Right hindlimb (tissue), 1 donor: ENCODE measurements at regions not wholly inside any gene's neighbourhood (a gene's known extent, or its start where the extent isn't known, plus 50 kb on each side); places are given as distances from the start of the nearest gene placed in this dataset.
"Not testable (repeated sequence)": the region's sequence is repeated elsewhere in the genome, so short reads cannot be mapped to it uniquely, and the experiment has no call there.

Source experiments
- DNase-seq: peaks from one replicate; pipeline ENCODE4 v3.0.0-alpha.2; 2018

DNA sequence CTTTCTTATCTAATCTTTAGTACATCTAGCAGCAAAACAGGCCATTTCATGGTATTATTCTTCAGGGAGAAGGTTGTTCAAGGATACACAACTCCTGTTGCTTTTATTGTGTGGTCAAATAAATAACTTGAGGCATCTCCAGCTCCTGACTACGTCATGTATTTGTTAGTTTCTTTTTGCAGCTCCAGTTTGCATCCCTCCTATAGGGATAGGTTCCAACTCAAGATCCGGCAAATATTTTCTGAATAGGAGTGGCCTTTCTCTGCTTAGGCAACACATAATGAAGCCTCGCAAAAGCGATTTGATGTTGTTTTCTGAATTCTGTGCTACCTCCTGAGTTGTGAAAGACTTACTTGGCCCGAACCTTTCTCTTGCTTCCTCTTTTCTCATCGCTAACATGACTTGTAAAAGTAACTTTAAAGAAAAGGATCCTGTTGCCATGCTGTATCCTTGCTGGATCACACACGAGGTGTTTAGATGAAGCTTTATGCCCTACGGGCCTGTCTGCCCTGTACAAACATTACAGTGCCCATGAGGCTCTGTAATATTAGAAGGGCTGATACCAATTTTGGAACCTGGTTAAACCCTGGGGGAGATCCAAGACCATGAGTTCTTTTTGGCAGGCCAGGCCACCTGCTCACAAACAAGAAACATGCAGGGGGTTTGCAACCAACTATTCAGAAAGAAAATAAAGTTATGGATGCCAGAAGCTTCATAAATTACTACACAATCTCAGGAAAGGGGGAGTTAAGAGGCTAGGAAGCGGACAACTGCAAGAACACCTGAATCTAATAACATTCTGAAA, 149.8 kb upstream of the FGF10 start:
- no peak for DNase-seq

DNA sequence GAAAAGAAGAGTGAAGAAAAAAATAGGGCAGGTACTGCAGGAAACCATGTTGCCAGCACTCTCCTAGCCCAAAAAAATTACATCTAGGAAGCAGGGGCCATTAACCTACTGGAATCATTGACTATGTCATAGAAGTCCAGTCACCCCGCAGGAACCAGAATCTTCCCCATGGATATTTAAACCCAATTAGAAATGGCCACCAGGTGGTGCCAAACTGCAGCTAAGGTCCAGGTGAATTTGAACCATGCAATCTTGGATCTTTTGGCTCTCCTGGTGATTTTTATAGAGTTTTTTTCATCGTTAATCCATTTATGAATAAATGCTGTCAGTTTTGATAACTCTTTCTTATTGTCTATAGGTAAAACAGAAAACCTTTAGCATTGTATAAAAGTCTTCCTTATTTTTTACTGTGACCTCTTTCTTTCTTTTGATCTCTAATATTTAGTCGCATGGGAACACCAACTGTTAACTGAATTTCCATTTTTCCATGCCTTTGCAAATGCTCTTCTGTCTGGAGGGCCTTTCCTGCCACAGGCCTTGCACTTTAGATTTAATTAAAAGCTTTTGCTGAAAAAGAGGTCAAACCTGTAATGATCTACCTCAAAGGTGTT, 147.5 kb upstream of the FGF10 start:
- no peak for DNase-seq

DNA sequence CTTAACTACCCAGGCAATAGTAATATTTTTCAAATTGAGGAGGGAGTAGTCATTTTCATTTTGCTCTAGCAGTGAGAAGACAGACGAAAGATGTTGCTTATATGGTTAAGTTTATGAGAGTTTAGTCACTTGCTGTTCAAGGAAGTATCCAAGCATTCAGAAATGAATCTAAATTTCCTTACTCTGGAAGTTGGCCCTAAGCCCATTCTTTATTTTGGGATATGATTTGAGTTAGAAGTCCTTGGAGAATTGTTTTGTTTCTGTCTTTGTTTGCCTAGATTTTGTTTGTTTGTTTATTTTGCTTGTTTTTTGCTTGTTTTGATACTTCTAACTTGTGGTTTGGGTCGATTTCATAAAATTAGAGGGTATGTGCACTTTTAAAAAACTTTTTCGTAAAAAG, 146.4 kb upstream of the FGF10 start:
- no peak for DNase-seq

DNA sequence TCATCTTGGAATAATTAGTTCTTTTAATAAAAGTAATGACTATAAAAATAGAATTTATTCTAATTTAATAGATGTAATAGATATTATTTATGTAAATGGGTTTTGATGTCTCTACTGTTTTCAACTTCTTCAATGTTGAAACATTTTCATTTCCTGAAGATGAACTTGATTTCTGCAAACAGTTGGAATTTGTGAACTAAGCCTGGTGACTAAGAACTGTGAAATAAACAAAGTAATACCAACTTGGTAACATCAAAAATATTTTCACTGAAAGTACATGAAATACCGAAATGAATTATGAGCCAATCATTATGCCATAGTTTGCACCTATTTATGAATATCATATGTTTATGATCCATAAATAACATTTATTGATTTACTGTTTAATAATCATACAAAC, 143.8 kb upstream of the FGF10 start:
- no peak for DNase-seq

DNA sequence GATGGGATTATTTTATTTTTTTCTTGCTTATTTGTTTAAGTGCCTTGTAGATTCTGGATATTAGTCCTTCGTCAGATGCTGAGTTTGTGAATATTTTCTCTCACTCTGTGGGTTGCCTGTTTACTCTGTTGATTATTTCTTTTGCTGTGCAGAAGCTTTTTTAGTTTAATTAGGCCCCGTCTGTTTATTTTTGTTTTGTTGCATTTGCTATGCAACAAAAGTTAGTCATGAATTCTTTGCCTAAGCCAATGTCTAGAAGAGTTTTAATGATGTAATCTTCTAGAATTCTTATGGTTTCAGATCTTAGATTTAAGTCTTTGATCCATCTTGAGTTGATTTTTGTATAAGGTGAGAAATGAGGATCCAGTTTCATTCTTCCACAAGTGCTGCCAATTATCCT, 142.5 kb upstream of the FGF10 start:
- not testable (repeated sequence) for DNase-seq

DNA sequence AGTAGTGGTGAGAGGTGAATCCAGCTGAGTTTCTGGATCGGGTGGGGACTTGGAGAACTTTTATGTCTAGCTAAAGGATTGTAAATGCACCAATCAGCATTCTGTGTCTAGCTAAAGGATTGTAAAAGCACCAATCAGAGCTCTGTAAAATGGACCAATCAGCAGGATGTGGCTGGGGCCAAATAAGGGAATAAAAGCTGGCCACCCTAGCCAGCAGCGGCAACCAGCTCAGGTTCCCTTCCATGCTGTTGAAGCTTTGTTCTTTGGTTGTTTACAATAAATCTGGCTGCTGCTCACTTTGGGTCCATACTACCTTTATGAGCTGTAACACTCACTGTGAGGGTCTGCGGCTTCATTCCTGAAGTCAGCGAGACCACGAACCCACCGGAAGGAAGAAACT, 141.6 kb upstream of the FGF10 start:
- DNase-seq = not testable (repeated sequence)

DNA sequence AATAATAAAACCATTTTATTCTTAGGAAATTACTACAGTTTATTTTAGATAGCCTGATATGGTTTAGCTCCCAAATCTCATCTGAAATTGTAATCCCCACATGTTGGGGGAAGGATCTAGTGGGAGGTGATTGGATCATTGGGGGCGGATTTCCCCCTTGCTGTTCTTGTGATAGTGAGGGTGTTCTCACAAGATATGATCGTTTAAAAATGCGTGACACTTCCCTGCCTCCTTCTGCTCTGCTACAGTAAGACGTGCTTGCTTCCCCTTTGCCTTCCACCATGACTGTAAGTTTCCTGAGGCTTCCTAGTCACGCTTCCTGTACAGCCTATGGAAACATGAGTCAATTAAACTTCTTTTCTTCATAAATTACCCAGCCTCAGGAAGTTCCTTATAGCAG, 122.4 kb upstream of the FGF10 start:
- DNase-seq = no peak

DNA sequence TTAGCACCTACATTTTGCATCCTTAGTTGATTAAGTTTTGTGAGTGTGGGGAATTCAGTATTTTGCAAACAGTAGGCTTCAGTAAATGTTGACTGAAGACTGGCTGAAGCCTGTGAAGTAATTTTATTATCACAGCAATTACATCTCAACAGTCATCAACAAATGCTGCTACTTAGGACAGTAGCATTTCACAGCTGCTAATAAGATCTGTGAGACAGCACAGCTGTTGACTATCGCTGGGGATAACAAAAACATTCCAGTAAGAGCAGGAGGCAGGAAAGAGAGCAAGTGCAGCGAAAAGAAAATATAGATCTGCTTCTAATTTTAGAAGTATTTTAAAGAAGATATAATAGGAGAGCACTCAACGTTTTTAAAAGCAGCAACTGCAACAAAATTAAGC, 117.3 kb upstream of the FGF10 start:
- DNase-seq = peak; percentile 20

DNA sequence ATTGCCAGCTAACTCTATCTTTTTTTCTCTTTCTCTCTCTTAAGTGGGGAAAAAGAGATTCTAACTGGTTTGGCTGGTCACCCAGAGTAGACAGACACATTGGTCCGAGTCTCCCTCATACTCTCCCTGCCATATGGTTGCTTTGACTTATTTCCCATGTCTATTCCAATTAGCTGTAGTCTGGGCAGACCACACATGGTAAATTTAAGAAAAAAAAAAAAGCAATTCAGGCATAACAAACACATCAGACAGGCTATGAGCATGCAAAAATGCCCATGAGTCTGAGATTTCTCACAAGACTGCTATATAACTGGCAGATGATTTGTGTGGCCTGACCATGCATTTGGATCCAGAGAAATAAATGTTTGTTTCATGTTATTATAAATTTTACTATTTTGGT, 110.2 kb upstream of the FGF10 start:
- DNase-seq = no peak

DNA sequence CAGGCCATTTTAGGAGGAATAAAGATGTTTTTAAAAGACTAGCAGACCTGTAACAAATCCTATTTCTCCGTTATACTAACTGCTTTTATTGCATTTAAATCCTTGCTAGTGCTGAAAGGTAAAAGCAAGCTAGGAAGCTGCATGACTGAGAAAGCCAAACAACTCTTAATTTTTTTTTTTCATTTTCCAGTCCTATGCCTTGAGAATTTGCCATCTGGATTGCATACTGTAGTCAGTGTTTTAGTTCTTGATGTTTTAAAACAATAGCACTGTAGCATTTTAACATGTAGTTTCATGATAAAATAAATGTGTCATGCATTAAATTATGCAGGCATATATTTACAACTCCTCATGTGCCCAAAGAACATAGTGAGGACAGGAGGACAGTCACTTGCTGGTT, 108.4 kb upstream of the FGF10 start:
- no peak for DNase-seq

DNA sequence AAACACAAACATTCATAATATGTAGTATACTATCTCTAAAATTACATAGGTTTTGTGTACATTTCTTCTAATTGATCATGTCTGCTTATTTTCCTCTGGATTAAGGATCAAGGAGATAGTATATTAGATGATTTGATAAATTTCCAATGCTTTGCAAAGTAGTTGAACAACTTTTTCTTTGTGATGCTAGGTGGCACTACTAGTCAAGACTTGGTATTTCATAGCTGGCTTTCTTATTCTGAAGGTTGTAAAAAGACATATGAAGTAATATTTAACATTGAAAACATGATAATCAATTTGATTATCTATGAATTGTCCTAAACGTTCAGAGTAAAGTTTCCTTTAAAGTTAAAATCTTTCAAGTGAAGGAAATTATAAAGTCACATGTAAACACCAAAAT, 106.1 kb upstream of the FGF10 start:
- no peak for DNase-seq

DNA sequence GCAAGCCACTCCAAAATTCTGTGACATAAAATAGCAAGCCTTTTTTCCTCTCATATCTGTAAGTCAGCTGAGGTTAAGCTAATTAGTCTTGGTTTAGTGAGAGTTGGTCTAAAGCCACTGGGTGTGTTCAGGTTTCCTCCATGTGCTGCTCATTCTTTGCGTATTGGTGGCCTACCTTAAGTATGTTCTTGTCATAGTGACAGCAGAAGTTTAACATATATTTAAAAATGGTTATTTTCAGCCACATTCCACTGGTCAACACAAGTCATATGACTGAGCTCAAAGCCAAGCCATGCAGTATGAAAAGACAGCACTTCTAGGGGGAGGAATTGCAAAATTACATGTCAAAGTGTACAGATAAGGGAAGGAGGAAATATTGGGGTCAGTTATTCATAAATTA, 100.5 kb upstream of the FGF10 start:
- DNase-seq = no peak

DNA sequence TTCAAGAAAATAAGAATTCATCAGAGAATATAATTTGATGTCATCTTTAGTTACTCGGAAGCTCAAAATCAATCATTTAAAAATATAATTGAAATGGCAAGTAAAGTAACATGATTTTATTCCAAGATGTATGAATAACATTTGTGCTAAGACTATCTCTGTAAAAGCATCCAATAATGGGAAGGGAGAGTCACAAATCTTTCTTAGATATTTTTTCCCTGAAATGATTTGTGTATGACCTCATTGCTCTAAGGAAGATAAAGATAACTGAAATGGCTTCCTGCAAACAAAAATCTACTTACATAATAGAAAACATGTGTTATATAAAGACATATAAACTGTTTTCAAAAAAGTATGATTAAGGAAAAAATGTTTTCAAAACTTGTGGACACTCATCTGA, 97.4 kb upstream of the FGF10 start:
- no peak for DNase-seq

DNA sequence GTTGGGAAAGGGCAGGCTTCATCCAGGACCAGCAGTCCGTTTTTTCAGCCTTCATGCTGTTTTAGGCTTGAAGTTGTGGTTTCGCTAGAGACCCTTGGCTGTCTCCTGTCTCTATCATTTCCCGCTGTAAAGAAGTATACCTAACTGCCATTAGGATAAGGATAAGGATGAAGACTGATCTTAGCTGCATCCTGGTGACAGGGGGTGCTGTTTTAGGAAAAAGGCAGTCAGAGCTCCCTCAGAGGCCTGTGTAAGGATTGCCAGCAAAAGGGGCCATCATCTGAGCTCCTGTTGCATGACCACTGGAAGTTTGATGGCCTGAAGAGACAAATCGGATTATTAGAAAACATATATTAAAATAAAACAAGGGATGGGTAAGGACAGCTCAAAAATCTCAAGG, 64.8 kb upstream of the FGF10 start:
- DNase-seq = no peak

DNA sequence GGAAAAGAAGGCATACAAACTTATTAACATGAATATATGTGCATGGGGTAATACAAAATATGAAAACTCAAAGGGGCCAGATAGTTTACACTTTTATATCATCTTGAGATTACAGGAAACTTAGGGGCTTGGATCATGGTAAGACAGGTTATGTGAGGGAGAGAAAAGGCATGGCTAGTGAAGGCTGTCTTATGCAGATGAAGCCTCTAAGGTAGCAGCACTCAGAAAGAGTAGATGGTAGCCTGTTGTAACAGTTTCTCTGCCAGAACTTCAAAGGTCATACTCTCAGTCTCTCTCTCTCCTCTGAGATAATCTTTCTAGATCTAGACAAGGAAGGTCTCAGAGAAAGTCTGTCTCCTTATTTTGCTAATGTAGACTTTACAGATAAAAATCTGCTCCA, 57.2 kb upstream of the FGF10 start:
- DNase-seq = no peak

DNA sequence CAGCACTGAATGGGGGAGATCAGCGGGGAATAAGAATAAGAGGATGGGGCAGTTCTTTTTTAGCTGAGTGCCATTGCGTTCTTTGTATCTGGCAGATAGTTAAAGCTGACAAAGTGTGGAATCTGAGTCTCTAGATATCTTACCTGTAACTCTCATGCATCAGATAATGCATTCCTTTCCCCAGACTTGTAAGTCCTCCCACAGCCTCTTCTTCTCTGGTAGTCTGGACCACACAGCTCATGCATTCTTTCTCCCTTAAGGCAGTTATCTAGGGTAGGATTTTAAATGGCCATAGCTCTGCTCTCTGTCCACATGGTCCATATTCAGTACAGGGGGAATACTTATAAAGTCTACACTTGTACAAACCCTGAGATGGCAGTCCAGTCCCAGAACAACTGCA, 54.0 kb upstream of the FGF10 start:
- DNase-seq = no peak

DNA sequence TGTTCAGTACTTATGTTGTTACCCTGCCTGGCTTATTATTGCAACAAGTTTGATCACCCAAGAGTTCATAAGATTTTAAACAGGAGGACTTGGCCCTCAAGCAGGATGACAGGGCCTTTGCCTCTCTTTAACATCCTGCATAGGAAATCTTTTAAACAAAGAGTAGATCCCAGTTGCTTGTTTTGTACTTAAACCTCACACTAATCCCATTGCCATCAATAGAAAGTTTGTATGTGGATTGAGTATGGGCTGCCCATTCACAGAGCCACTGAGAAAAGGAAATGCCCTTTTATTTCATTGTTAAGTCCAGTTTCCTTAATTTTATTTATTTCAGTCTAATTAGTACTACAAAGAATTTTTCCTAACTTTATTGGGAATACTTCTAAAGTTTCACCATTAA, 52.2 kb upstream of the FGF10 start:
- no peak for DNase-seq

DNA sequence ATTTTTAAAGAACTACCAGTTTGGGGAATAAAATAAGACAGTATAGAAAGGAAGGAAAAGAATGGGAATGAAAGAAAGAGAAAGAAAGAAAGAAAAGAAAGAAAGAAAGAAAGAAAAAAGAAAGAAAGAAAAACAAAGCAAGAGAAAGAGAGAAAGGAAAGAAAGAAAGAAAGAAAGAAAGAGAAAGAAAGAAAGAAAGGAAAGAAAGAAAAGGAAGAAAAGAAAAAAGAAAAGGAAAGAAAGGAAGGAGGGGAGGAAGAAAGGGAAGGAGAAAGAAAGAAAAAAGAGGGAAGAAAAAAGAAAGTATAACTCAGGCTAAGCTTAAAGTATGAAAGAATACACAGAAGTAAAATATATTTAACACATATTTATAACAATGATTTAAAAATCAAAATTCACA, 51.0 kb upstream of the FGF10 start:
- DNase-seq = no peak
